ENCODE measurements at regions not wholly inside any gene's neighbourhood (a gene's known extent, or its start where the extent isn't known, plus 50 kb on each side); places are given as distances from the start of the nearest gene placed in this dataset.

DNA sequence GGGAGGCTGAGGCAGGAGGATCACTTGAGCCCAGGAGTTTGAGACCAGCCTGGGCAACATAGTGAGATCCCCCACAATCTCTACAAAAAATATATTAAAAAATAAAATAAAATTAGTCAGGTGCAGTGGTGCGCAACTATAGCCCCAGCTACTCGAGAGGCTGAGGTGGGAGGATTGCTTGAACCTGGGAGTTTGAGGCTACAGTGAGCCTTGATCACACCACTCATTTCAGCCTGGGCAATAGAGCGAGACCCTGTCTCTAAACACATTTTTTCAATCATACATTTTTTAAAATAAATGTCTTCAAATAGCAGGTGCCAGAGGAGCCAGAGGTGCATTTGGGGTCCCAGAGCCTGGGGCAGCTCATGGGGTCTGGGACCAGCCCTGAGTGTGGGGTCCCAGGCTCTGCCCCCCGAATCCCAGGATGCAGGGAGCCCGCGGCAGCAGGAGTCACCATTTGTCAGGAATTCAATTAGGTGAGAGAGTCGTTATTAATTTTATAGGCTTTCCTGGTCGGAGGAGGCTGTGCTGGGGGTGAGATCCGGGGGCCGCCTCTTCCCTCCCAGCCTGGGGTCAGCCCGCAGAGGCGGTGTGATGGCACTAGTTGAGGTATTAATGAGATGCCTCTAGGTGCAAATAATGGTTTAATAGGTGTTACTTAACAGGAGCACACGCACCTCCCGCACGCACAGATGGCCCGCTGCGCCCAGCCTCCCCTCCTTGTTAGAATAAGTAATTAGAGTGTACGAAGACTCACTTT is 78.3 kb downstream of the MICALL2 start:
- no peak for TF ChIP-seq EZH2 (IDR thresholded peaks at IDR 0.05; ENCODE audit: borderline replicate concordance, low read depth, low read length, severe bottlenecking)
- TF ChIP-seq POLR2A (IDR thresholded peaks at IDR 0.05; ENCODE audit: low read depth, low read length) = no peak
- TF ChIP-seq, protein P1, sequence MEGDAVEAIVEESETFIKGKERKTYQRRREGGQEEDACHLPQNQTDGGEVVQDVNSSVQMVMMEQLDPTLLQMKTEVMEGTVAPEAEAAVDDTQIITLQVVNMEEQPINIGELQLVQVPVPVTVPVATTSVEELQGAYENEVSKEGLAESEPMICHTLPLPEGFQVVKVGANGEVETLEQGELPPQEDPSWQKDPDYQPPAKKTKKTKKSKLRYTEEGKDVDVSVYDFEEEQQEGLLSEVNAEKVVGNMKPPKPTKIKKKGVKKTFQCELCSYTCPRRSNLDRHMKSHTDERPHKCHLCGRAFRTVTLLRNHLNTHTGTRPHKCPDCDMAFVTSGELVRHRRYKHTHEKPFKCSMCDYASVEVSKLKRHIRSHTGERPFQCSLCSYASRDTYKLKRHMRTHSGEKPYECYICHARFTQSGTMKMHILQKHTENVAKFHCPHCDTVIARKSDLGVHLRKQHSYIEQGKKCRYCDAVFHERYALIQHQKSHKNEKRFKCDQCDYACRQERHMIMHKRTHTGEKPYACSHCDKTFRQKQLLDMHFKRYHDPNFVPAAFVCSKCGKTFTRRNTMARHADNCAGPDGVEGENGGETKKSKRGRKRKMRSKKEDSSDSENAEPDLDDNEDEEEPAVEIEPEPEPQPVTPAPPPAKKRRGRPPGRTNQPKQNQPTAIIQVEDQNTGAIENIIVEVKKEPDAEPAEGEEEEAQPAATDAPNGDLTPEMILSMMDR (IDR thresholded peaks at IDR 0.05; ENCODE audit: extremely low read depth in 1 of 2, insufficient read depth in 1 of 2, low read depth in 1 of 2, low read length in 2 of 2) = no peak
- no peak for TF ChIP-seq MYC (IDR thresholded peaks at IDR 0.05; ENCODE audit: low read depth, low read length)
- TF ChIP-seq FOS (IDR thresholded peaks at IDR 0.05; ENCODE audit: borderline replicate concordance, insufficient read depth, low read length) = no peak
